H7 (cell line): ENCODE measurements at regions not wholly inside any gene's neighbourhood (a gene's known extent, or its start where the extent isn't known, plus 50 kb on each side); places are given as distances from the start of the nearest gene placed in this dataset.
A peak's percentile ranks its signal among the peaks of the same experiment; 100 is the strongest.

Experiments used
- DNase-seq: peaks from one replicate; pipeline ENCODE4 v3.0.0; 2012
- H3K27me3 ChIP-seq: 2 replicates; pipeline ENCODE4 v1.6.0; 2011; ENCODE audit warnings: mild to moderate bottlenecking, low read length; ENCODE audit not compliant: control insufficient read depth, insufficient read depth
- H3K36me3 ChIP-seq: replicated peaks from 2 replicates; pipeline ENCODE4 v1.5.1; 2011; ENCODE audit warnings: low read length; ENCODE audit not compliant: control insufficient read depth, insufficient read depth
- H3K4me3 ChIP-seq: 2 replicates; pipeline ENCODE4 v1.5.1; 2011; ENCODE audit warnings: low read depth, mild to moderate bottlenecking, control low read depth, low read length, moderate library complexity; ENCODE audit not compliant: insufficient read depth

- Histone ChIP-seq H3K4me3 (no peak overlapping the region), H3K36me3 (no peaks in the 10 kb centered on the region), H3K27me3 (no peaks in the 10 kb centered on the region; the same call in 1 of the 2 replicates)
- DNase-seq: no peak
These were observed 369.7 kb downstream of the INSC start for GRCh38 chr11:15484398-15484797.

- Histone ChIP-seq H3K4me3 (no peak overlapping the region), H3K36me3 (no peaks in the 10 kb centered on the region), H3K27me3 (no peaks in the 10 kb centered on the region; the same call in 1 of the 2 replicates)
- no peak for DNase-seq
These were observed 370.7 kb downstream of the INSC start for GRCh38 chr11:15485432-15485831.

- no peaks in the 10 kb centered on the region for H3K36me3 ChIP-seq
- no peak overlapping the region for H3K4me3 ChIP-seq
- no peak for DNase-seq
These were observed 374.6 kb downstream of the INSC start for GRCh38 chr11:15489281-15489680.

GRCh38 chr11:15490535-15490934 lies 375.8 kb downstream of the INSC start:
- Histone ChIP-seq H3K27me3 (no peaks in the 10 kb centered on the region), H3K4me3 (no peak overlapping the region), H3K36me3 (no peaks in the 10 kb centered on the region)
- no peak for DNase-seq

More at GRCh38 chr11:15489281-15489680, 374.6 kb downstream of the INSC start:
- H3K27me3 ChIP-seq: no peaks in the 10 kb centered on the region

GRCh38 chr11:15493066-15493465 lies 378.3 kb downstream of the INSC start:
- peak; percentile 13 for DNase-seq
- Histone ChIP-seq H3K36me3 (no peaks in the 10 kb centered on the region), H3K4me3 (no peak overlapping the region), H3K27me3 (no peaks in the 10 kb centered on the region)

- no peaks in the 10 kb centered on the region for H3K27me3 ChIP-seq
- H3K36me3 ChIP-seq: no peaks in the 10 kb centered on the region
- no peak for DNase-seq
- H3K4me3 ChIP-seq: no peak overlapping the region
These were observed 379.3 kb downstream of the INSC start for GRCh38 chr11:15493921-15494620.

- Histone ChIP-seq H3K27me3 (no peaks in the 10 kb centered on the region), H3K4me3 (no peak overlapping the region), H3K36me3 (no peaks in the 10 kb centered on the region)
- no peak for DNase-seq
These were observed 380.0 kb downstream of the INSC start for GRCh38 chr11:15494740-15495139.

- no peaks in the 10 kb centered on the region for H3K27me3 ChIP-seq
- no peaks in the 10 kb centered on the region for H3K36me3 ChIP-seq
- no peak overlapping the region for H3K4me3 ChIP-seq
- no peak for DNase-seq
These were observed 380.7 kb downstream of the INSC start for GRCh38 chr11:15495462-15495861.

- DNase-seq: peak; percentile 8
- Histone ChIP-seq H3K36me3 (no peaks in the 10 kb centered on the region), H3K4me3 (no peak overlapping the region), H3K27me3 (no peaks in the 10 kb centered on the region)
These were observed 382.6 kb downstream of the INSC start for GRCh38 chr11:15497366-15497765.

- no peak overlapping the region for H3K4me3 ChIP-seq
- H3K36me3 ChIP-seq: no peaks in the 10 kb centered on the region
- H3K27me3 ChIP-seq: no peaks in the 10 kb centered on the region
- DNase-seq: no peak
These were observed 385.0 kb downstream of the INSC start for GRCh38 chr11:15499674-15500073.

- Histone ChIP-seq H3K4me3 (no peak overlapping the region), H3K27me3 (no peaks in the 10 kb centered on the region), H3K36me3 (no peaks in the 10 kb centered on the region)
- DNase-seq: no peak
These were observed 385.9 kb downstream of the INSC start for GRCh38 chr11:15500643-15501042.

GRCh38 chr11:15501566-15501965 lies 386.8 kb downstream of the INSC start:
- H3K27me3 ChIP-seq: no peaks in the 10 kb centered on the region
- DNase-seq: no peak
- no peak overlapping the region for H3K4me3 ChIP-seq

GRCh38 chr11:15505155-15505554 lies 390.4 kb downstream of the INSC start:
- Histone ChIP-seq H3K27me3 (no peaks in the 10 kb centered on the region), H3K4me3 (no peak overlapping the region), H3K36me3 (no peaks in the 10 kb centered on the region)
- DNase-seq: no peak

More at GRCh38 chr11:15501566-15501965, 386.8 kb downstream of the INSC start:
- H3K36me3 ChIP-seq: no peaks in the 10 kb centered on the region

GRCh38 chr11:15507592-15507991 lies 392.9 kb downstream of the INSC start:
- Histone ChIP-seq H3K27me3 (no peaks in the 10 kb centered on the region), H3K4me3 (no peak overlapping the region), H3K36me3 (no peaks in the 10 kb centered on the region)
- DNase-seq: no peak

GRCh38 chr11:15509082-15509481 lies 394.4 kb downstream of the INSC start:
- H3K4me3 ChIP-seq: no peak overlapping the region
- no peaks in the 10 kb centered on the region for H3K27me3 ChIP-seq

More at GRCh38 chr11:15509082-15509481, 394.4 kb downstream of the INSC start:
- DNase-seq: no peak
- H3K36me3 ChIP-seq: no peaks in the 10 kb centered on the region
